GM12801 (cell line): ENCODE measurements at regions not wholly inside any gene's neighbourhood (a gene's known extent, or its start where the extent isn't known, plus 50 kb on each side); places are given as distances from the start of the nearest gene placed in this dataset.

Experiments
- TF ChIP-seq, protein P1 (sequence below): IDR thresholded peaks from one replicate; pipeline ENCODE4 v1.5.1; 2011; ENCODE audit warnings: control low read depth; ENCODE audit not compliant: insufficient read length; ENCODE audit errors: extremely low read depth

DNA sequence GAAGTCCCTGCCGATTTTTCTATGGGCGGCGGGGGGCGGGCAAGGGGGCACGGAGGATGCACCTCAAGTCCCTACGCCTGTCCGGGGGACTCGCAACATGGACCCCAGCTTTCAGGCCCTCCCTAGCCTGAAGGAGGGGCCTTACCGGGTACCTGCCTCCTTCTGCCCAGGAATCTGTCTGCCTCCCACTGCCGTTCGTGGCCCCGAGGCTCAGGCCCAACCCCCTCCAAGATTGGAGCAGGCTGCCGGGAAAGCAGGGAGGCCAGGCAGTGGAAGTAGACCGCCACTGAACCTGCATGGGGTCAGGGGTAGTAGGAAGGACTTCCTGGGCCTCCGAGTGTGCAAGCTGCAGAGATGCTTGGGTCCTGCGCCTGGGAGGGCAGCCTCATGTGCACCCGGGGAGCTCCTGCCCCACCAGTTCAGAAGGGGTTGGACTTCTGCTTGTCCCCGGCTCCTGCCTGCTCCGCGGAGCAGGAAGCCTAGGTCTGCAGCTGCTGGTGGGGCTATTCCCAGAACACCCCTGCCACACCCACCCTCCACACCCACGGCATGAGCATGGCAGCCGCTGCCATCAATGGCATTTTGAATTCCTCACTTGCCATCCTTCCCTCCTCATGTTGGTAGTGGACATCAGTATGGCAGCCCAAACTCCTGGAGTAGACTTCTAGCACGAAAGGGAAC is 1312.7 kb upstream of the ACO1 start:
- TF ChIP-seq, protein P1, sequence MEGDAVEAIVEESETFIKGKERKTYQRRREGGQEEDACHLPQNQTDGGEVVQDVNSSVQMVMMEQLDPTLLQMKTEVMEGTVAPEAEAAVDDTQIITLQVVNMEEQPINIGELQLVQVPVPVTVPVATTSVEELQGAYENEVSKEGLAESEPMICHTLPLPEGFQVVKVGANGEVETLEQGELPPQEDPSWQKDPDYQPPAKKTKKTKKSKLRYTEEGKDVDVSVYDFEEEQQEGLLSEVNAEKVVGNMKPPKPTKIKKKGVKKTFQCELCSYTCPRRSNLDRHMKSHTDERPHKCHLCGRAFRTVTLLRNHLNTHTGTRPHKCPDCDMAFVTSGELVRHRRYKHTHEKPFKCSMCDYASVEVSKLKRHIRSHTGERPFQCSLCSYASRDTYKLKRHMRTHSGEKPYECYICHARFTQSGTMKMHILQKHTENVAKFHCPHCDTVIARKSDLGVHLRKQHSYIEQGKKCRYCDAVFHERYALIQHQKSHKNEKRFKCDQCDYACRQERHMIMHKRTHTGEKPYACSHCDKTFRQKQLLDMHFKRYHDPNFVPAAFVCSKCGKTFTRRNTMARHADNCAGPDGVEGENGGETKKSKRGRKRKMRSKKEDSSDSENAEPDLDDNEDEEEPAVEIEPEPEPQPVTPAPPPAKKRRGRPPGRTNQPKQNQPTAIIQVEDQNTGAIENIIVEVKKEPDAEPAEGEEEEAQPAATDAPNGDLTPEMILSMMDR, result no peak

DNA sequence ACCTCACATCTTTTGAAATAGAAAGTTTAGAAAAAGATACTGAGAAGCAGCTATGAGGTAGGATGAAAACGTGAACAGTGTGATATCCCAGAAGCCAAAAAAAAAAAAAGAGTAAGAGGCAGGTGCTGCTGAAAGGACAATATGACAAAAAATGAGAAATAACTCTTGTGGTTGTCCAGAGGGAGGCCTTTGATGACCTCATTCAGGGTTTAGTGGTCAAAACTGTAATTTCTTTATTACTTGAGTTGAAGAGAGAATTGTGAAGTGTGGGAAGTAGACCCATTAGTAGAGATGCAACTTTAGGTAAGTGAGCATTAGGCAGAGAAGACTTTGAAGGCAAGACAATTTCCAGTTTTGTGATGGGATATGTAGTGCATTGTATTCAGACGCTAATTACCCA is 1306.3 kb upstream of the ACO1 start:
- TF ChIP-seq, protein P1, result no peak

DNA sequence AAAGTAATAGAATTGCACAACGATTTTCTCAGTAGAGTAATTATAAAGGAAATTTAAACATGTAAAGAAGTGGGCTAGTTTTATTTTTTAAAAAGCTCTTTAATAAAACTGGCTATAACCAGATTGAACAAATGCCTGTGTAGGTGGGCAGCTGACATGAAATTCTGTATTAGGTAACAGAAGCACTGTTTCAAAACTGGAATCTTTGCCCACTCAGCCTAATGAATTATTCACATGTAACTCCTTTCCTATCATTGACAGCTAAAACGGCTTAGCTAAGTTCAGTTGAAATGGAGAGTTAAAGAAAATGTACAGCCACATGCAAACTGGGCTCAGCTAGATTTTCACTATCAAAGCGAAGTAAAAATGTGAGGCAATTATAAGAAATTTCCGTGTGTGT is 1300.1 kb upstream of the ACO1 start:
- TF ChIP-seq, protein P1, result no peak

DNA sequence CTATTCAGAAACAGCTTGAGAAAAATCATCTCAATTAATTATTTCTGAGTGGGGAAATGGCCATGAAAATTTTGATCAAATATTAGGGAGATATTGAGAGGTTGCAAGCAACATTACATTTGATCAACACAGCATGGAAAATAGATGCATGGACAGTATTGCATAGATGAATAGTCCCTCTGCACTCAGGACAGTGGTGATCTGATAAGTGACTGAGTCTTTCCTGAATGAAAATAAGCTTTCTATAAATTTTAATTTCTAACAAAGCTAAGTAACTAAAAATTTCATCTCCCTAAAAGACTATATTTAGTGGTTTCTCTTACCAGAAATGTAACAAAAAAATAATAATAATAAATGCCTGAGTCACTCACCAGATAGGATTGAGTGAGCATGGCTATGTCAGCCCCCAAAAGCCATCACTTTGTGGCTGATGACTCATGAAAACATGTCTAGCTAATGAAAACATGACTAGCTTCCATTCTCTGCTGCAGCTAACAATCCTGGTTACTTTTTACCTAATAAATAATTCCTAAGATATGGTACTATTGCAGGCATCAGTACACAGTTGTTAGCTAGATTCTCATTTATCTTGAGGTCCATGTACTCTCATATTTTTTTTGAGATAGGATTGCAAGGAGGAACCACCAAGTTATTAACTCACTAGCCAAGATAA is 1294.8 kb upstream of the ACO1 start:
- TF ChIP-seq, protein P1, result no peak

DNA sequence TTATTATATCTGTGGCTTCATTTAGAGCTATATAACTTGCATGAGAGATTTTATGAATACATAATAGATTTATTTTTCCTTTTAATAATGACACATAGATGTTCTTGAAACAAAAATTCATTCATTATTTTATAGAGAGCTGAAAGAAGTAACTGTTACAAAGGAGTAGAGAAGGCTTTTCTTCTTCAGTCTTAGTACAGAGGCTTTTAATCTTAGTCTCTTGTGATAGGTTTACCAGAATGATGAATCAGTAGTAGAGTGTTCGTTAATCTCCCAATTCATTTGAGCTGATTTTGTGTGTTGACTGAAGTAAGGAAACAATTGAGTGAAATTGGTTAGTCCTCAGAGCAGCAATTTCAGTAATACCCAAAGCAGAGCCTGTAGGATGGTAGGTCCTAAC is 1284.1 kb upstream of the ACO1 start:
- TF ChIP-seq, protein P1, result no peak

DNA sequence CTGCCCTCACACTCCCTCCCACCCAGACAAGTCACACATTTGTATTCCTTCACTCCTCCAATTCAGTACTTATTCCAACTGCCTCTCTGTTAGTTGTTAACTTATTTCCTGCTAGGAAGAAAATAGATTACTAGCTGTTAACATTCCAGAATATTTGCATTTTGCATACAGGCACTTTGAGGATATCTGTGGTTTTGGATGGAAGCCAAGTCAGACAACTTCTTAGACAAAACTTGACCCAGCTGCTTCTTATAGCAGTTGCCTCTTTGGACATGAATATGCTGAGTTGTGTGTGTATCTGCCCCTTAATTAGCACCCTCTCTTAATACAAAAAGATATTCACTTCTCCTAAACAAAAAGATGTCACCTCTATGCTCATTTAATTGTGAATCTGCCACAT is 1280.6 kb upstream of the ACO1 start:
- TF ChIP-seq, protein P1, result no peak

DNA sequence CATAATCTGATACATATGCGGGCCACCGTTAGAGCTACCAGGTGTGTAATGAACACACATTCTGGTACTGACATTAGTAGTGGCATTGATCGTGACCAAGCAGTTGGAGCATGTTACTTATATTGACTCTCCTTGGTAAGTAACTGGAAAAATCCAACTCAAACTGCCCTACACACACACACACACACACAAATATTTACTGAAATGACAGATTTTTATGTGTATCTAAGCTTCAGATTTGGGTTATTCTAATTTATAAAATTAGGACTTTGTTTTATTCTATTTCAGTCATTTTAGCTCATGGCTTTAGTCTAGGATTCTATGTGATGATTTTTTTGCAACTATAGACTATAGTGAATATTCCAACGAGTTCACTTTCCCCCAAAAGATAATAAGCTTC is 1280.2 kb upstream of the ACO1 start:
- TF ChIP-seq, protein P1, result no peak
